ENCODE measurements at regions not wholly inside any gene's neighbourhood (a gene's known extent, or its start where the extent isn't known, plus 50 kb on each side); places are given as distances from the start of the nearest gene placed in this dataset.

DNA sequence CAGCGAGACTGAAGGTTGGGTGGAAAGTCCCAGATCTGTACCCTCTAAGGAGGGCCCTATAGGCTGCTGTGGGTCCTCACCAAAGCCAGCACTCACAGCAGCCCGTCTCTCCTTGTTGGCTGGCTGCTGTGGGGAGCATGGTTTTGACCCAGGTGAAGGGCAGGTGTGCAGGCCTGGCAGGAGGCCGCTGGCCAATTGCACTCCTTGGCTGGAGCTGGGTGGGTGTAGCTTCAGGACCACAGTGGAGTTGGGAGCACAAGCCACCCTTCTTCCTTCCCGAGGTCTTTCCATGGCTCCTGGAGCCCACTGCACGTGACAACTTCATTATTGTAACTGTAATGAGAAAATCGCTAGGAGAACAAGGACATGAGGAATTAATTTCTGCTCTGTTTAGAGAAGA is 287.7 kb upstream of the FOXQ1 start:
- DNase-seq (ENCODE audit: low spot score), result no peak
- H3K27ac Mint-ChIP-seq (ENCODE audit: unreplicated experiment), result no peak overlapping the region
- peaks cover 10% of the 10 kb centered on the region for H3K9me3 Mint-ChIP-seq (ENCODE audit: low read depth)
- no peaks in the 10 kb centered on the region for H3K36me3 Mint-ChIP-seq (ENCODE audit: low read depth)
- peaks cover 10% of the 10 kb centered on the region for H3K27me3 Mint-ChIP-seq (ENCODE audit: low read depth)
- peaks cover 12% of the 10 kb centered on the region for H3K4me1 Mint-ChIP-seq (ENCODE audit: low read depth)
- TF ChIP-seq, protein P1, sequence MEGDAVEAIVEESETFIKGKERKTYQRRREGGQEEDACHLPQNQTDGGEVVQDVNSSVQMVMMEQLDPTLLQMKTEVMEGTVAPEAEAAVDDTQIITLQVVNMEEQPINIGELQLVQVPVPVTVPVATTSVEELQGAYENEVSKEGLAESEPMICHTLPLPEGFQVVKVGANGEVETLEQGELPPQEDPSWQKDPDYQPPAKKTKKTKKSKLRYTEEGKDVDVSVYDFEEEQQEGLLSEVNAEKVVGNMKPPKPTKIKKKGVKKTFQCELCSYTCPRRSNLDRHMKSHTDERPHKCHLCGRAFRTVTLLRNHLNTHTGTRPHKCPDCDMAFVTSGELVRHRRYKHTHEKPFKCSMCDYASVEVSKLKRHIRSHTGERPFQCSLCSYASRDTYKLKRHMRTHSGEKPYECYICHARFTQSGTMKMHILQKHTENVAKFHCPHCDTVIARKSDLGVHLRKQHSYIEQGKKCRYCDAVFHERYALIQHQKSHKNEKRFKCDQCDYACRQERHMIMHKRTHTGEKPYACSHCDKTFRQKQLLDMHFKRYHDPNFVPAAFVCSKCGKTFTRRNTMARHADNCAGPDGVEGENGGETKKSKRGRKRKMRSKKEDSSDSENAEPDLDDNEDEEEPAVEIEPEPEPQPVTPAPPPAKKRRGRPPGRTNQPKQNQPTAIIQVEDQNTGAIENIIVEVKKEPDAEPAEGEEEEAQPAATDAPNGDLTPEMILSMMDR (IDR thresholded peaks at IDR 0.05), result no peak
- no peak overlapping the region for H3K4me3 Mint-ChIP-seq (ENCODE audit: unreplicated experiment)

DNA sequence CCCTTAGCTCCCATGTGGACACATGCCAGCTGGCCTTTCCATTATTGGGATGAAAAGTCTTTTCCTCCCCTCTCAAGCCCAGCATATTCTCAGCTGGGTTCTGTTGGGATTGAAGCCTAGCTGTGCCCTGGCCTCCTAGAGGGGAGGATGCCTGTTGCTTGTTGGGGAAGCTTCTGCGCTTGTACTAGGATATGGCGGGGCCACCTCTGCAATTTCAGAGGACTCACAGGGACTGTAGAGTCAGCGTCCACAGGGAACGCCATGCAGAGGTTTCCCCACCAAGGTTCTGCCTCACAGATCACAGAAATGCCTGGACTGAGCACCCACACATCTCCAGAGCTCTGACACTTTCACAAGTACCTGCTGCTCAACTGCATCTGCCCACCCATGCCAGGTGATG is 288.7 kb upstream of the FOXQ1 start:
- H3K27me3 Mint-ChIP-seq (ENCODE audit: low read depth), result peaks cover 18% of the 10 kb centered on the region
- peaks cover 12% of the 10 kb centered on the region for H3K4me1 Mint-ChIP-seq (ENCODE audit: low read depth)
- DNase-seq (ENCODE audit: low spot score), result no peak
- no peak overlapping the region for H3K4me3 Mint-ChIP-seq (ENCODE audit: unreplicated experiment)
- H3K9me3 Mint-ChIP-seq (ENCODE audit: low read depth), result peaks cover 10% of the 10 kb centered on the region
- TF ChIP-seq, protein P1 (IDR thresholded peaks at IDR 0.05), result no peak
- H3K27ac Mint-ChIP-seq (ENCODE audit: unreplicated experiment), result no peak overlapping the region
- no peaks in the 10 kb centered on the region for H3K36me3 Mint-ChIP-seq (ENCODE audit: low read depth)

DNA sequence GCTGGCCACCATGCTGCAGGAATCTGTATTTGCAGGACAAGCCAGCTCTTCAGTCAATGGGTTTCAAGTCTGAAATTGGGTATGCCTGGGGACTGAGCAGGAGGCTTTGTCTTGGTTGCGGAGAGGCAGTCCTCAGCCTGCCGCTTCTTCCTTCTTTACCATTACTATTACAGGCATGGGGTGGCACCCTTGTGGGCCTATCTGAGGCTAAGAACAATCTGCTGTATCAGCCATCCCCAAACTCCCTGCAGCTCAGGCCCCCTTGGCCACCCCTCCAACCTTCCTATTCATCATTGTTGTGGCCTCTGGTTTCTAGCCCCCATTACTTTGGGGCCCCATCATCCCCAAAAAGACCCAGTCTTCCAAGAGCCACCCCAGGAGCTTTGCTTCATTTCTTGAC is 289.2 kb upstream of the FOXQ1 start:
- no peak overlapping the region for H3K27ac Mint-ChIP-seq (ENCODE audit: unreplicated experiment)

DNA sequence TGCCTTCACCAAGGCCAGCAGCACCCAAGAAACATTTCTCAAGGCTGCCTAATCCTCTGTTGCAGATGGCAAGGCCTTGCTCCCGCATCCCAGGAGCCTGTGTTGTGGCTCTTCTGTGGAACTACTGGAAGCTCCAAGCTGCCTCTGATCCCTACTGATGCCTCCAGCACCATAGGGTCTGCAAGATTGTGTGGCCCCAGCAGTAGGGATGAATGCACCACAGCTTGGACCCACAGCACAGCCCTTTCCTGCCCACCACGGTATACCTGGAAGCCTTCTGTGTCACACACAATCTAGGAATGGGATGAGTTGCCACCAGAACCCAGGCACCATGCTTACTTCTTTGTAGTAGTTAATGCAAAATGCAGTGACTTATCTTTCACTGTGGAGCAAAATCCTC is 291.1 kb upstream of the FOXQ1 start:
- Mint-ChIP-seq H3K9me3 (ENCODE audit: low read depth) (peaks cover 10% of the 10 kb centered on the region), H3K27me3 (ENCODE audit: low read depth) (peaks cover 30% of the 10 kb centered on the region), H3K4me3 (ENCODE audit: unreplicated experiment) (no peak overlapping the region)

More for the DNA sequence above, 289.2 kb upstream of the FOXQ1 start:
- Mint-ChIP-seq H3K36me3 (ENCODE audit: low read depth) (no peaks in the 10 kb centered on the region), H3K4me3 (ENCODE audit: unreplicated experiment) (no peak overlapping the region), H3K4me1 (ENCODE audit: low read depth) (peaks cover 12% of the 10 kb centered on the region), H3K27me3 (ENCODE audit: low read depth) (peaks cover 23% of the 10 kb centered on the region), H3K9me3 (ENCODE audit: low read depth) (peaks cover 10% of the 10 kb centered on the region)
- no peak for DNase-seq (ENCODE audit: low spot score)
- TF ChIP-seq, protein P1 (IDR thresholded peaks at IDR 0.05), result no peak

DNA sequence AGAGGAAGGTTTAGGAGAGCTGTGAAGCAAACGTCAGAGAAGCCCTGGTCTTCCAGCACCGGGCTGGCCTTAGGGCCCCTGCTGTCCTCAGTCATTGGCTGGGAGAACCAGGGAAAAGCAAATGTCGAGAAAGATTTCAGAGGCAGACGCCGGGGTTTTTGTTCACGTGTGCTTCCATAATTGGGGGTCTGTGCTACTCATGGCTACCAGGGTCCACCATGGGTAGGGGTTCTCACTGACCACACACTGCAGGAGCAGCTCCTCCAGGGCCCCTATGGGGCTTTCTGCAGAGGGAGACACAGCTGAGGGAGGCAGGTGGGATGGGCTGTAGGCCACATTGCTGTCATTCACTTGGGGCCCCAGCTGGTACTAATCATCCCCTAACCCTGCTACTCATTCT is 291.8 kb upstream of the FOXQ1 start:
- H3K4me3 Mint-ChIP-seq (ENCODE audit: unreplicated experiment), result no peak overlapping the region
- H3K36me3 Mint-ChIP-seq (ENCODE audit: low read depth), result no peaks in the 10 kb centered on the region
- TF ChIP-seq, protein P1 (IDR thresholded peaks at IDR 0.05), result no peak
- H3K27me3 Mint-ChIP-seq (ENCODE audit: low read depth), result peaks cover 30% of the 10 kb centered on the region
- H3K9me3 Mint-ChIP-seq (ENCODE audit: low read depth), result peaks cover 10% of the 10 kb centered on the region
- no peak overlapping the region for H3K27ac Mint-ChIP-seq (ENCODE audit: unreplicated experiment)
- DNase-seq (ENCODE audit: low spot score), result no peak
- H3K4me1 Mint-ChIP-seq (ENCODE audit: low read depth), result peaks cover 11% of the 10 kb centered on the region

More for the DNA sequence above, 291.1 kb upstream of the FOXQ1 start:
- H3K36me3 Mint-ChIP-seq (ENCODE audit: low read depth), result no peaks in the 10 kb centered on the region
- TF ChIP-seq, protein P1 (IDR thresholded peaks at IDR 0.05), result no peak
- DNase-seq (ENCODE audit: low spot score), result no peak
- peaks cover 12% of the 10 kb centered on the region for H3K4me1 Mint-ChIP-seq (ENCODE audit: low read depth)
- H3K27ac Mint-ChIP-seq (ENCODE audit: unreplicated experiment), result no peak overlapping the region

Data from chondrocyte (in vitro differentiated cells).